ENCODE measurements at regions not wholly inside any gene's neighbourhood (a gene's known extent, or its start where the extent isn't known, plus 50 kb on each side); places are given as distances from the start of the nearest gene placed in this dataset.
"Not testable (repeated sequence)": the region's sequence is repeated elsewhere in the genome, so short reads cannot be mapped to it uniquely, and the experiment has no call there.

DNA sequence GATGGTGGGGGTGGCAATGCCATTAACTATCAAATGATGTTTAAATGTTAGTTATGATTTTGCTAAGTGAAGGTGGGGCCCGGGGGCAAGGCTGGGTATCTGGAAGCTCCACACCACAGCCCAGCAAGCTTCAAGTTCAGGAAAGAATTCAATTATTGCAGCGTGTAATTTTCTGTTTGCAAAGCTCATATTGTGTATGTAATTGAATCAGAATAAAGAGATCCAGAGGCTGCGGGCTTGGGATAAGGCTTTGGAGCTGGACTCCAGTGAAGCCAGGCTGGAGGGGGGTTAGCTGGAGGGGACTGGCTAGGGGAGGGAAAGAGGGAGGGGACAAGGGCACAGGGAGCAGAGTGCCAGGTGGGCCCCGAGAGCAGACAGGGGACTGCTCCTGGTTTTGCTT lies 557.1 kb upstream of the CADM1 start:
- peaks cover 7% of the 10 kb centered on the region in 2 donors for H3K4me1 Mint-ChIP-seq (ENCODE audit: low read depth in 2 of 2)
- ATAC-seq (no peak), DNase-seq (ENCODE audit: low spot score) (no peak)
- peaks cover 15 to 52% of the 10 kb centered on the region in 2 donors for H3K27me3 Mint-ChIP-seq
- no peak overlapping the region for H3K4me3 Mint-ChIP-seq
- H3K9me3 Mint-ChIP-seq: no peaks in the 10 kb centered on the region
- no peaks in the 10 kb centered on the region for H3K36me3 Mint-ChIP-seq
- no peak overlapping the region for H3K27ac Mint-ChIP-seq

DNA sequence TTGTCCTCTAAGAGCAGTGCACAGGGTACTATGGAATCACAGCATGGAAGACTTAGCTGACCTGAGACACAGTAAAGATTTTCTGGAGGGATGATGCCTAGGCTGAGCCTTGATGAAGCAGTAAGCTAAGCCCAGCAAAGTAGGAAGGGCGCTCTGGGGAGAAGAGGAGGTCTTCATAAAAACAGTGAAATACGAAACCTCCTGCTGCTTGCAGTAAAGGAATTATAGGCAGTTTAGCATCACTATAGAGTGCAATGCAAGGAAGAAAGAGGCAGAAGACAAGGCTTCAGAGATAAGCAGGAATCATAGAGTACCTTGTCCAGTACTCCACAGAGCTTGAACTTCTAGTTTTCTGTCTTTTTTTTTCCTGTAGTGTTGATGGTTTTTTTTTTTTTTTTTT lies 555.7 kb upstream of the CADM1 start:
- Mint-ChIP-seq H3K9me3 (no peaks in the 10 kb centered on the region), H3K27me3 (peaks cover 19 to 59% of the 10 kb centered on the region in 2 donors), H3K4me3 (no peak overlapping the region), H3K27ac (no peak overlapping the region), H3K36me3 (no peaks in the 10 kb centered on the region), H3K4me1 (ENCODE audit: low read depth in 2 of 2) (no peaks in the 10 kb centered on the region)
- ATAC-seq (no peak), DNase-seq (ENCODE audit: low spot score) (no peak)

DNA sequence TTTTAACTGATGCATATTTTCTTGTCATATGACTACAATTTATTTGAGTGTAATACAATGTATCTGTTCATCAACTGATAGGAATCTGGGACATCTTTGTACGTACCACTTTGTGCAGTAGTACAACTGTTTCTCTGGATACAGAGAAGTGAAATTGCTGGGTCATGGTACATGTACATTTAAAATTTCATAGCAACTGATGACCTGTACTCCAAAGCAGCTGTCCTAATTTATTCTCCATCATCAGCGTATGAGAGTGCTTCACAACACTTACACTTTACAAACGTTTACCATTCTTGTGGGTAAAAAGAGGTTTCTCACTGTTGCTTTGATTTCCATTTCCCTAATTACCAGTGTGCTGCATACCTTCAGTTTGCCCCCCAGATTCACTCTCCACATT lies 552.8 kb upstream of the CADM1 start:
- no peak overlapping the region for H3K27ac Mint-ChIP-seq
- H3K4me1 Mint-ChIP-seq (ENCODE audit: low read depth in 2 of 2): no peaks in the 10 kb centered on the region
- DNase-seq (ENCODE audit: low spot score) (no peak), ATAC-seq (no peak)
- no peaks in the 10 kb centered on the region for H3K9me3 Mint-ChIP-seq
- H3K36me3 Mint-ChIP-seq: no peaks in the 10 kb centered on the region
- H3K4me3 Mint-ChIP-seq: no peak overlapping the region
- peaks cover 23 to 38% of the 10 kb centered on the region in 2 donors for H3K27me3 Mint-ChIP-seq

DNA sequence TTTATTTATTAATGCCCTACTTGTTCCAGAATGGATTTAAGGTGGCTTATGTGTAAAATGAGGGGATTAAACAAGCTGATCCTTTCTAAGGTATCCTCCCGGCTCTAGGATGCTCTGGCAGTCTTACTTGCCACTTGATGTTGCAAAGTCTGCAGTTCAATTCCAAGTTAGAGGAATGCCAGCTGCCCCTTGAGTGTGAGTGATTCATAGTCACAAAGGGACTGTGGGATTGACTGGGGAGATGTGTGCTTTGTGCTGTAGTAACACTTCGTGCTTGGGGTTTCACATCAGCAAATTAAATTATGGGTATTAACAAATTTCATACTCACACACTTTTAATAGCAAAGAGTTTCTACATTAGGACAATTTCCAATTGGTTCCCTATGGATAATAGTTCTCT lies 550.8 kb upstream of the CADM1 start:
- Mint-ChIP-seq H3K4me1 (ENCODE audit: low read depth in 2 of 2) (no peaks in the 10 kb centered on the region), H3K27ac (no peak overlapping the region), H3K9me3 (no peaks in the 10 kb centered on the region), H3K27me3 (peaks cover 18 to 24% of the 10 kb centered on the region in 2 donors), H3K36me3 (no peaks in the 10 kb centered on the region), H3K4me3 (no peak overlapping the region)
- DNase-seq (ENCODE audit: low spot score) (no peak), ATAC-seq (no peak)

DNA sequence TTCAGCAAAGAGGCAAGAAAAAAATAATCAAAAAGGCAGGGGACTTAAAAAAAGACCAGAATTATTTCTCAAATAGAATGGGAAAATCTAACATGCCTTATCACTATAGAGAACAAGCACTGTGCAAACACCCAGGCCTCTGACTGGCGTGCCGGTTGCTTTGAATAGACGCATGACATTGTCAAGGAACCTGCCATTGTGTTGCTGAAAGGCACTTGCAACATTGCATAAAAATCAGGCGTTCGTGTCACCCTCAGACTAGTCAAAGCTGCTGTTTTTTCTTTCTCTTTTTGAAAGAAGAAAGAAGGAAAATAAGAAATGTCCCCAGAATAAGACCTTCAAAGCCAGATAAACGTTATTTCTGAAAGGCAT lies 549.3 kb upstream of the CADM1 start:
- H3K27me3 Mint-ChIP-seq: peaks cover 17 to 22% of the 10 kb centered on the region in 2 donors
- no peaks in the 10 kb centered on the region for H3K36me3 Mint-ChIP-seq
- no peak overlapping the region for H3K4me3 Mint-ChIP-seq
- H3K4me1 Mint-ChIP-seq (ENCODE audit: low read depth in 2 of 2): no peaks in the 10 kb centered on the region
- no peak for DNase-seq (ENCODE audit: low spot score)
- H3K27ac Mint-ChIP-seq: no peak overlapping the region
- no peaks in the 10 kb centered on the region for H3K9me3 Mint-ChIP-seq
- no peak for ATAC-seq

DNA sequence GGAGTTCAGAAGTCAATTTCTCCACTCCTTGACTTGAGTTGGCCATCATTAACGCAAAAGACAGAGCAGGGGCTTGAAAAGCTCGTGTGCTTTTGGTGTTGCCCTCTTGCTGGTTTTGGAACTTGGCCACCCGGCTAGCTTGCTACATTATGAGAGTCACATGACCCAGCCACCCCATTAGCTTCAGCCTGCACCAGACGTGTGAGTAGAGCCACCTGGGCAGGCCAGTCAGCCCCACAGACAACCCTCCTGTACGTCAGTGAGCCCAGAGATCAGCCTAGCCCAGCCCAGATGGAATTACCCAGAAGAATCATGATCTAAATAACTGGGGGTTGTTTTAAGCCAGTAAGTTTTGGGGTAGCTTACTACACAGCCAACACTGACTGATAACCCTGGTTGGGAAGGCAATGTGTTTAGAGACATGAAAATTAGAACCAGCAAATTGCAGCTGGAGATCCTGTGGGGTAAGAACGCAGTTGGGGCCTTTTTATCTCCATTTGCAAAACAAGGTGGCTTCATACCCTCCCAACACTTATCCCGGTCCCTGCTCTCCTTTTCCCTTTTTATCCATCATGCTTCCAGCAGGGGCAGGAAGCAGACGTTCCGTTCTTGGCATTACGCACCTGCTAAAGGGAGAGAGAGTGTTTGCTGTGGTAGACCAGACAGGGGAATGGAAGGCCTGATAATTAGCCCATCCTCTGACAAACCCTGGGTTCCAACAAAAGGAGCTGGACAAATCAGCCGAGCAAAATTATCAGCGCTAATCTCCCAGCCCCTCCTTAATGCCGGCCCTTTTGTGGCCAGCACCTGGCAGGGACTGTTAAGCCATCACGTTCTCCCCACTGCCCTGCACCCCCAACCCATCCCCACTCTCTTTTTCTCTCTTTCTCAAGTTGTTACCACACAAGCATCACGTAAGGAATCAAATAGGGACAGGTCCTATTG lies 548.7 kb upstream of the CADM1 start:
- DNase-seq (ENCODE audit: low spot score) (no peak), ATAC-seq (no peak)
- no peaks in the 10 kb centered on the region for H3K36me3 Mint-ChIP-seq
- no peaks in the 10 kb centered on the region for H3K9me3 Mint-ChIP-seq
- no peak overlapping the region for H3K27ac Mint-ChIP-seq
- H3K4me3 Mint-ChIP-seq: no peak overlapping the region
- H3K4me1 Mint-ChIP-seq (ENCODE audit: low read depth in 2 of 2): no peaks in the 10 kb centered on the region
- peaks cover 17 to 22% of the 10 kb centered on the region in 2 donors for H3K27me3 Mint-ChIP-seq

DNA sequence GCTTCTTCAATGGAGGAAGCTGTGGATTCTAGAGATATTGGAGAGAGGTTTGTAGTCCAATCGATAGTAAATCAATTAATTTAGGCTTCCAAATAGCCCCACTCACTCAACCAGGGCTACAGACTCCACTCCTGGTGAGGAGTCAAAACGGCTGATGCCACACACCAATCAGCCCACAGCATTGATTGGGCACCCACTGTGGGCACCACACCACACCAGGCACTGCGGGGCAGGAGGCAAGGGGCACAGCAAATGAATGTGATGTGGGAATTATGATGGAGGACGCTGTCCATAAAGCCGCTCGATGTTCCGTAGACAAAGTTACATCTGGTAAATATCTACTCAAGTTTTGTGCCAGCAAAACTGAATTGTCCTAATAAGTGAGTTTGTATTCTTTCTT lies 547.3 kb upstream of the CADM1 start:
- no peak for ATAC-seq

DNA sequence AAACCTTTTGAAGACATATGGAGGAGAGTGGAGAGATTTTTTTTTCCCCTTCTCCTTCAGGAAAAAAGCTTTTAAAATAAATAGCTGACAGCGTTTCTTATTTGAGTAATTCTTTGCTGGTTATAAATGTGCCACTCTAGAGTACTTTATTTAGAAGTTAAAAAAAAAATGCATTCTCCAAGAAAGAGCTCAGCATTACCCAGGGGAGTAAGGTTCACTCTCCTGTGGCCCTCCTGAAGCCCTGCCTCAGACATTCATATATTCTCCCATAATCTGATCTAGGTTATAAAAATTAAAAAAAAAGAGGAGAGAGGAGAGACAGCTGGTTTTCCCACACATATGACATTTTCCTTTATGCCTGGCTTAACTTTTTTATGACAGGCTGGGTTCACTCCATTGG lies 545.2 kb upstream of the CADM1 start:
- no peak overlapping the region for H3K4me3 Mint-ChIP-seq

More for the DNA sequence above, 547.3 kb upstream of the CADM1 start:
- H3K9me3 Mint-ChIP-seq: no peaks in the 10 kb centered on the region
- H3K36me3 Mint-ChIP-seq: no peaks in the 10 kb centered on the region
- no peaks in the 10 kb centered on the region for H3K4me1 Mint-ChIP-seq (ENCODE audit: low read depth in 2 of 2)
- no peak overlapping the region for H3K4me3 Mint-ChIP-seq
- no peak overlapping the region for H3K27ac Mint-ChIP-seq
- peaks cover 11 to 14% of the 10 kb centered on the region in 2 donors for H3K27me3 Mint-ChIP-seq
- DNase-seq (ENCODE audit: low spot score): no peak

DNA sequence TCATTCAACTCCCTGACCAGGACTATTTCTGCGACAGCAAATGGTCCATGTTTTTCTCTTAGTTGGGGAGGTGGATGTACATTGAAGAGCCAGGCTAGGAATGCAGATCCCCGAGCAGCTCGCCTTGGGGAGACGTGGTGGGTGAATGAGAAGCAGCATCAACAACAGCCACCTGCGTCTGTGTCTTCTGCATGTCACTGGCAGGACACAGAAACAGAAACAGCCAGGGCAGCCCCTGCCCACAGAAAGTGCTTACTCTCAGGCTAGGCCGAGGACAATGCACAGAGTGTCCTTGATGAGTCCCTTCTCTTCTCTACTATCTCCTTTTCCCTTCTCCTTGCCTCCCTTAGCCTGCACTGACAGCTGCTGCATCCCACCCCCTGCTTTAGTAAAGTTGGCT lies 541.9 kb upstream of the CADM1 start:
- H3K4me3 Mint-ChIP-seq: no peak overlapping the region
- no peak overlapping the region for H3K27ac Mint-ChIP-seq
- H3K27me3 Mint-ChIP-seq: peaks cover 3 to 13% of the 10 kb centered on the region in 2 donors
- no peaks in the 10 kb centered on the region for H3K9me3 Mint-ChIP-seq
- no peaks in the 10 kb centered on the region for H3K36me3 Mint-ChIP-seq
- no peaks in the 10 kb centered on the region for H3K4me1 Mint-ChIP-seq (ENCODE audit: low read depth in 2 of 2)
- DNase-seq (ENCODE audit: low spot score): no peak
- no peak for ATAC-seq

More for the DNA sequence above, 545.2 kb upstream of the CADM1 start:
- Mint-ChIP-seq H3K9me3 (no peaks in the 10 kb centered on the region), H3K27ac (no peak overlapping the region), H3K36me3 (no peaks in the 10 kb centered on the region), H3K27me3 (peaks cover 7% of the 10 kb centered on the region in 2 donors), H3K4me1 (ENCODE audit: low read depth in 2 of 2) (no peaks in the 10 kb centered on the region)
- ATAC-seq (no peak), DNase-seq (ENCODE audit: low spot score) (no peak)

DNA sequence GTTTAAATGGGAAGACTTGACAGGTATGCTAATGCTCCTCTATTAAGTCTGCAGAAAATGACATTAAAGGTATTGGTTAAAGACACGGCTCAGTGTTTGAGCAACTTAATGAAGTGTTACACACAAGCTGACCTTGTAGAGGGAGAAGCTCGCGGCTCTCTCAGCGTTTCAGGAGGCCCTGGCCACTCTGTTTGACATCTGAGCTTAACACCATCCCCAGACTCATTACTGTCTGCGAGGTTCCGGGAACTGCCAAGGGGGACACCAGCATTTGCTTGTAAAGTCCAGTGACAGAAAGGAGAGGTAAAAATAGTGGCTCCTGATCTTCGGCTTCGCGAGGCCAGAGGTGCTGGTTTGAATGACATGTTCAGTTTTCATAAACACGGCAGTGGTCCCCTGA lies 540.7 kb upstream of the CADM1 start:
- H3K27ac Mint-ChIP-seq: no peak overlapping the region
- ATAC-seq (no peak), DNase-seq (ENCODE audit: low spot score) (no peak)
- H3K4me1 Mint-ChIP-seq (ENCODE audit: low read depth in 2 of 2): no peaks in the 10 kb centered on the region
- no peaks in the 10 kb centered on the region for H3K9me3 Mint-ChIP-seq
- H3K36me3 Mint-ChIP-seq: no peaks in the 10 kb centered on the region
- H3K4me3 Mint-ChIP-seq: no peak overlapping the region
- peaks cover 3 to 13% of the 10 kb centered on the region in 2 donors for H3K27me3 Mint-ChIP-seq

DNA sequence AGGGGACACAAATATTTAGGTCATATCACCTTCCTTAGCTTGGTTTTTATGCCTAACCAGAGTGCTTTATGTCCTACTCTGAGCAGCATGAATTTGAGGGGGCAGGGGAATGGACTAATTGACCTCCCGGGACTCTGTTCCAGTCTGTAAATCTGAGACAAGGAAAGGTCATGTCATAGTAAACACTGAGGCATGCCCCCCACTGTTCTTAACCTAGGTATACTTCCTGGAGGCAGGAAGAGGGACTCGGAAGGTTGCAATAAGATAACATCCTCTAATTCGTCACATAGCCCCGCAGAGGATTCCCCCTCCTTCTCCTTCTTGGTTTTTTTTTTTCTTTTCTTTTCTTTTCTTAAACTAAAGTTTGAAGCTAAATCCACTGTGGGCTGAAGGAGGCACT lies 540.3 kb upstream of the CADM1 start:
- Mint-ChIP-seq H3K9me3 (no peaks in the 10 kb centered on the region), H3K36me3 (no peaks in the 10 kb centered on the region), H3K4me3 (no peak overlapping the region), H3K27ac (no peak overlapping the region), H3K4me1 (ENCODE audit: low read depth in 2 of 2) (no peaks in the 10 kb centered on the region), H3K27me3 (peaks cover 3 to 13% of the 10 kb centered on the region in 2 donors)
- DNase-seq (ENCODE audit: low spot score) (no peak), ATAC-seq (no peak)

DNA sequence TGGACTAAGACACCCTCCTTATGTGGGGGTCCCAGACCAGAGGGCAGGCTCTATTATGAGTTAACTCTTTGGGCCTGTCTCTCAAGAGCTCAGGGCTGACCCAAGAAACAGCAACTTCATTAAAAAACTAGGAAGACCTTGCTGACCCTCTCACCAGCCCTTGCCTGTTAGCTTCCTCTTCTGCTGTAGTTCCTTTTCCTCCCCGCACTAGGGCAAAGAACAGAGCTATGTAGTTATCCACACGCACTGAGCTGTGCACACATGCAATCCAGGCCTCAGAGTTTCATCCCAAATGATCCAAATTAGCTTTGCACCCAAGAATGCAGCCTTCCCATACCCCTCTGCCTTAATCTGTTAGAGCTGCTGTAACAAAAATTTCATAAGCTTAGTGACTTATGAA lies 539.6 kb upstream of the CADM1 start:
- Mint-ChIP-seq H3K27me3 (peaks cover 0 to 8% of the 10 kb centered on the region in 2 donors), H3K4me1 (ENCODE audit: low read depth in 2 of 2) (no peaks in the 10 kb centered on the region), H3K27ac (no peak overlapping the region), H3K4me3 (no peak overlapping the region), H3K36me3 (no peaks in the 10 kb centered on the region), H3K9me3 (no peaks in the 10 kb centered on the region)
- no peak for DNase-seq (ENCODE audit: low spot score)
- ATAC-seq: no peak

DNA sequence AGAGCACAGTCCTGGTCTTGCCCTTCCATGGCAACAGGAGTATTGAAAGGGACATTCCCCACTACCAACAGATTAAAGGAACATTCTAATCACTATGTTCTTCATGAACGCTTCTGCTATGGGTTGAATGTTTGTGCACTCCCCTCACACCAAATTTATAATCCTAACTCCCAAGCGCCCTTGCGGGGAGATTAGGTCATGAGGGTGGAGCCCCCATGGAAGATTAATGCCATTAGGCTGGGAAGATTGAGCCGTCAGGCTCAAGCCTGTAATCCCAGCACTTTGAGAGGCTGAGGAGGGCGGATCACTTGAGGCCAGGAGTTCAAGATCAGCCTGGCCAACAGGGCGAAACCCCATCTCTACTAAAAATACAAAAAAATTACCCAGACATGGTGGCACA lies 538.8 kb upstream of the CADM1 start:
- DNase-seq (ENCODE audit: low spot score); H3K36me3 Mint-ChIP-seq; H3K27ac Mint-ChIP-seq; ATAC-seq; H3K4me1 Mint-ChIP-seq (ENCODE audit: low read depth in 2 of 2); H3K9me3 Mint-ChIP-seq; H3K4me3 Mint-ChIP-seq; H3K27me3 Mint-ChIP-seq: not testable (repeated sequence)

DNA sequence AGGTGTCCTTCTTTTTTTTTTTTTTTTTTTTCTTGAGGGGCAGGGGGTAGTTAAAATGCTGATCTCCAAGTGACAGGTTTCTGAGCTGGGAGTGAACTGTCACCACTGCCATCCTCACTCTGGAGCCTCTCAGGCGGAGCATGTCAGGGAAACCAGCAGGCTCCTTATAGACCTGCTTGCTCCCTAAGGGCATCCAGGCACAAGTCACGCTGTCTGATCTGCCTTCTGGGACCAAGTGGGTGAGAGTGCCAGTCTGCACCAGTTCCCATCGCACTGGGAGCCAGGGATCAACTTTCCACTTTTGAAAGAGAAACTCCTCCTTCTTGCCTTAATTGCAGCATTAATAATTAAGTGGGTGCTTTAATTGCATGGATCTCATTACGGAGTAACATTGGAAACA lies 537.9 kb upstream of the CADM1 start:
- Mint-ChIP-seq H3K36me3 (no peaks in the 10 kb centered on the region), H3K9me3 (no peaks in the 10 kb centered on the region), H3K27me3 (peaks cover 0 to 6% of the 10 kb centered on the region in 2 donors), H3K27ac (no peak overlapping the region), H3K4me3 (no peak overlapping the region), H3K4me1 (ENCODE audit: low read depth in 2 of 2) (no peaks in the 10 kb centered on the region)
- no peak for DNase-seq (ENCODE audit: low spot score)
- ATAC-seq: no peak

DNA sequence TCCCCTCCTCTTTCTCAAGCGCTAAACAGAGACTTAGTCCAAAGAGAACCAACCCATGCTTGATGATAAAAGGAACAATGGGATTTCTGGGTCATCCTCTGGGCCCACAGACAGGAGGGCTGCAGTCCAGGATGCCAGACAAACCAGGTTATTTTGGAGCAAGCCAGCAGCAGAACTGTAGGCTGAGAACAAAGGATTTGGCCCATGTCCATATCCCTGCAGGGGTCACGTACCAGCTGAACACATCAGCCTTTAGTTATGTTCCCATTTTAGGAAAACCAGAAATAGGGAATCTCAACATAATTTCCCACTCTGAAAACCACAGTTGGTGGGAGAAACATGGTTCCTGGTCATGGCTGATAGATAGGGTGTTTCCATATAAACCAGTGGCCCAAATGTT lies 533.6 kb upstream of the CADM1 start:
- H3K9me3 Mint-ChIP-seq: no peaks in the 10 kb centered on the region
- H3K36me3 Mint-ChIP-seq: no peaks in the 10 kb centered on the region
- DNase-seq (ENCODE audit: low spot score): no peak
- H3K4me1 Mint-ChIP-seq (ENCODE audit: low read depth in 2 of 2): no peaks in the 10 kb centered on the region
- no peak overlapping the region for H3K4me3 Mint-ChIP-seq
- no peak overlapping the region for H3K27ac Mint-ChIP-seq
- H3K27me3 Mint-ChIP-seq: peaks cover 0 to 16% of the 10 kb centered on the region in 2 donors
- no peak for ATAC-seq

Data from natural killer cell treated with Interleukin-12 subunit alpha and Interleukin-12 subunit beta and Interleukin-15 and Interleukin-18, amount 100 ng/mL, for 72 hours (primary cell).